ENCODE measurements at regions not wholly inside any gene's neighbourhood (a gene's known extent, or its start where the extent isn't known, plus 50 kb on each side); places are given as distances from the start of the nearest gene placed in this dataset.

DNA sequence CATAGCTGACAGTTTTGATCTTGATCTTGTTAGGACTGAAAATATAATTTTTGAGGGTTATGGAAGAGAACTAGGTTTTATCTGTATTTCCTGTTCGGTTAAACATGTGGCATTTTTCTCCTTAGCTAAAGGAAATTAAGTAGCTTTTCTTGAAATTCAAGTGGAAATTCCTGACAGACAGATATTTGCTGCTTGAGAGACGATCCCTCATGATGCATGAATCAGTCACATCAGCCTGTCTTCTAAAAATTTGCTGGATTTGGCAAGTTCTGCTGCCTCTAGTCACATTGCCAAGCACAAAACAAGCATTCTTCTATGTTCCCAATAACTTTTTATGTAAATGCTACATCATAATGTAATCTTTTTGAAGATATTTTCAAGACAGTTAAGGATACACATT, 201.8 kb upstream of the ATP5MC3 start:
- TF ChIP-seq, protein P1, sequence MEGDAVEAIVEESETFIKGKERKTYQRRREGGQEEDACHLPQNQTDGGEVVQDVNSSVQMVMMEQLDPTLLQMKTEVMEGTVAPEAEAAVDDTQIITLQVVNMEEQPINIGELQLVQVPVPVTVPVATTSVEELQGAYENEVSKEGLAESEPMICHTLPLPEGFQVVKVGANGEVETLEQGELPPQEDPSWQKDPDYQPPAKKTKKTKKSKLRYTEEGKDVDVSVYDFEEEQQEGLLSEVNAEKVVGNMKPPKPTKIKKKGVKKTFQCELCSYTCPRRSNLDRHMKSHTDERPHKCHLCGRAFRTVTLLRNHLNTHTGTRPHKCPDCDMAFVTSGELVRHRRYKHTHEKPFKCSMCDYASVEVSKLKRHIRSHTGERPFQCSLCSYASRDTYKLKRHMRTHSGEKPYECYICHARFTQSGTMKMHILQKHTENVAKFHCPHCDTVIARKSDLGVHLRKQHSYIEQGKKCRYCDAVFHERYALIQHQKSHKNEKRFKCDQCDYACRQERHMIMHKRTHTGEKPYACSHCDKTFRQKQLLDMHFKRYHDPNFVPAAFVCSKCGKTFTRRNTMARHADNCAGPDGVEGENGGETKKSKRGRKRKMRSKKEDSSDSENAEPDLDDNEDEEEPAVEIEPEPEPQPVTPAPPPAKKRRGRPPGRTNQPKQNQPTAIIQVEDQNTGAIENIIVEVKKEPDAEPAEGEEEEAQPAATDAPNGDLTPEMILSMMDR (IDR thresholded peaks at IDR 0.05; ENCODE audit: low read depth, low read length, missing input control) = no peak
- TF ChIP-seq FOXA1 (IDR thresholded peaks at IDR 0.05) (no peak), NR2F2 (IDR thresholded peaks at IDR 0.05) (no peak), JUND (IDR thresholded peaks at IDR 0.05) (no peak), RAD21 (IDR thresholded peaks at IDR 0.05) (no peak), MAX (IDR thresholded peaks at IDR 0.05) (no peak), SP1 (IDR thresholded peaks at IDR 0.05) (no peak), TAF1 (conservative IDR thresholded peaks at IDR 0.05) (no peak), YY1 (IDR thresholded peaks at IDR 0.05) (no peak), GABPA (IDR thresholded peaks at IDR 0.05 in 1 of 2, conservative IDR thresholded peaks at IDR 0.05 in 1 of 2) (no peak), EGR1 (IDR thresholded peaks at IDR 0.05; ENCODE audit: low read depth in 2 of 2) (no peak)
- TF ChIP-seq, protein P2, sequence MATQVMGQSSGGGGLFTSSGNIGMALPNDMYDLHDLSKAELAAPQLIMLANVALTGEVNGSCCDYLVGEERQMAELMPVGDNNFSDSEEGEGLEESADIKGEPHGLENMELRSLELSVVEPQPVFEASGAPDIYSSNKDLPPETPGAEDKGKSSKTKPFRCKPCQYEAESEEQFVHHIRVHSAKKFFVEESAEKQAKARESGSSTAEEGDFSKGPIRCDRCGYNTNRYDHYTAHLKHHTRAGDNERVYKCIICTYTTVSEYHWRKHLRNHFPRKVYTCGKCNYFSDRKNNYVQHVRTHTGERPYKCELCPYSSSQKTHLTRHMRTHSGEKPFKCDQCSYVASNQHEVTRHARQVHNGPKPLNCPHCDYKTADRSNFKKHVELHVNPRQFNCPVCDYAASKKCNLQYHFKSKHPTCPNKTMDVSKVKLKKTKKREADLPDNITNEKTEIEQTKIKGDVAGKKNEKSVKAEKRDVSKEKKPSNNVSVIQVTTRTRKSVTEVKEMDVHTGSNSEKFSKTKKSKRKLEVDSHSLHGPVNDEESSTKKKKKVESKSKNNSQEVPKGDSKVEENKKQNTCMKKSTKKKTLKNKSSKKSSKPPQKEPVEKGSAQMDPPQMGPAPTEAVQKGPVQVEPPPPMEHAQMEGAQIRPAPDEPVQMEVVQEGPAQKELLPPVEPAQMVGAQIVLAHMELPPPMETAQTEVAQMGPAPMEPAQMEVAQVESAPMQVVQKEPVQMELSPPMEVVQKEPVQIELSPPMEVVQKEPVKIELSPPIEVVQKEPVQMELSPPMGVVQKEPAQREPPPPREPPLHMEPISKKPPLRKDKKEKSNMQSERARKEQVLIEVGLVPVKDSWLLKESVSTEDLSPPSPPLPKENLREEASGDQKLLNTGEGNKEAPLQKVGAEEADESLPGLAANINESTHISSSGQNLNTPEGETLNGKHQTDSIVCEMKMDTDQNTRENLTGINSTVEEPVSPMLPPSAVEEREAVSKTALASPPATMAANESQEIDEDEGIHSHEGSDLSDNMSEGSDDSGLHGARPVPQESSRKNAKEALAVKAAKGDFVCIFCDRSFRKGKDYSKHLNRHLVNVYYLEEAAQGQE (IDR thresholded peaks at IDR 0.05) = no peak
- TF ChIP-seq, protein P3, sequence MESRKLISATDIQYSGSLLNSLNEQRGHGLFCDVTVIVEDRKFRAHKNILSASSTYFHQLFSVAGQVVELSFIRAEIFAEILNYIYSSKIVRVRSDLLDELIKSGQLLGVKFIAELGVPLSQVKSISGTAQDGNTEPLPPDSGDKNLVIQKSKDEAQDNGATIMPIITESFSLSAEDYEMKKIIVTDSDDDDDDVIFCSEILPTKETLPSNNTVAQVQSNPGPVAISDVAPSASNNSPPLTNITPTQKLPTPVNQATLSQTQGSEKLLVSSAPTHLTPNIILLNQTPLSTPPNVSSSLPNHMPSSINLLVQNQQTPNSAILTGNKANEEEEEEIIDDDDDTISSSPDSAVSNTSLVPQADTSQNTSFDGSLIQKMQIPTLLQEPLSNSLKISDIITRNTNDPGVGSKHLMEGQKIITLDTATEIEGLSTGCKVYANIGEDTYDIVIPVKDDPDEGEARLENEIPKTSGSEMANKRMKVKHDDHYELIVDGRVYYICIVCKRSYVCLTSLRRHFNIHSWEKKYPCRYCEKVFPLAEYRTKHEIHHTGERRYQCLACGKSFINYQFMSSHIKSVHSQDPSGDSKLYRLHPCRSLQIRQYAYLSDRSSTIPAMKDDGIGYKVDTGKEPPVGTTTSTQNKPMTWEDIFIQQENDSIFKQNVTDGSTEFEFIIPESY (IDR thresholded peaks at IDR 0.05) = no peak
